NOMO-1 (cell line): ENCODE measurements at regions not wholly inside any gene's neighbourhood (a gene's known extent, or its start where the extent isn't known, plus 50 kb on each side); places are given as distances from the start of the nearest gene placed in this dataset.
A peak's percentile ranks its signal among the peaks of the same experiment; 100 is the strongest.

Source experiments
- DNase-seq, 2 experiments: peaks; one replicate each; lab custom pipeline; 2025; ENCODE audit not compliant: unreplicated experiment in 2 of 2; lab: John Stamatoyannopoulos, UW

- peak in 1 of 2 experiments; percentile 2 for DNase-seq
These were observed 599.6 kb downstream of the TMEM114 start for GRCh38 chr16:7990626-7991260.

- DNase-seq: no peak
These were observed 606.6 kb downstream of the TMEM114 start for GRCh38 chr16:7983676-7984075.

- no peak for DNase-seq
These were observed 610.2 kb downstream of the TMEM114 start for GRCh38 chr16:7980133-7980483.

GRCh38 chr16:7979448-7980132, 610.7 kb downstream of the TMEM114 start:
- no peak for DNase-seq

GRCh38 chr16:7976563-7976962, 613.7 kb downstream of the TMEM114 start:
- DNase-seq: no peak

- DNase-seq: no peak
These were observed 614.2 kb downstream of the TMEM114 start for GRCh38 chr16:7976125-7976524.

GRCh38 chr16:7967996-7968509, 622.3 kb downstream of the TMEM114 start:
- DNase-seq: no peak

GRCh38 chr16:7964744-7965143, 625.6 kb downstream of the TMEM114 start:
- no peak for DNase-seq

- no peak for DNase-seq
These were observed 626.1 kb downstream of the TMEM114 start for GRCh38 chr16:7964167-7964566.

- no peak for DNase-seq
These were observed 628.0 kb downstream of the TMEM114 start for GRCh38 chr16:7962091-7962879.

GRCh38 chr16:7957151-7957550, 624.5 kb downstream of the RBFOX1 start:
- DNase-seq: no peak

- no peak for DNase-seq
These were observed 620.7 kb downstream of the RBFOX1 start for GRCh38 chr16:7953360-7953759.

- DNase-seq: no peak
These were observed 613.5 kb downstream of the RBFOX1 start for GRCh38 chr16:7946142-7946541.

GRCh38 chr16:7938175-7938574, 605.5 kb downstream of the RBFOX1 start:
- no peak for DNase-seq

- DNase-seq: no peak
These were observed 588.7 kb downstream of the RBFOX1 start for GRCh38 chr16:7921345-7921744.

GRCh38 chr16:7919782-7920181, 587.1 kb downstream of the RBFOX1 start:
- no peak for DNase-seq

- no peak for DNase-seq
These were observed 582.1 kb downstream of the RBFOX1 start for GRCh38 chr16:7914748-7915147.

- DNase-seq: no peak
These were observed 579.5 kb downstream of the RBFOX1 start for GRCh38 chr16:7912132-7912531.

- no peak for DNase-seq
These were observed 577.5 kb downstream of the RBFOX1 start for GRCh38 chr16:7910116-7910515.

GRCh38 chr16:7888411-7888810, 555.8 kb downstream of the RBFOX1 start:
- no peak for DNase-seq

- no peak for DNase-seq
These were observed 554.7 kb downstream of the RBFOX1 start for GRCh38 chr16:7887316-7887715.

- no peak for DNase-seq
These were observed 539.3 kb downstream of the RBFOX1 start for GRCh38 chr16:7871979-7872378.
